A549 (cell line): ENCODE measurements at regions not wholly inside any gene's neighbourhood (a gene's known extent, or its start where the extent isn't known, plus 50 kb on each side); places are given as distances from the start of the nearest gene placed in this dataset.

Experiments
- CBX8 ChIP-seq: fragments of 200-600 bp; sonication (generic); IDR thresholded peaks from 2 replicates; pipeline ENCODE4 v1.6.1; 2016
- CEBPB ChIP-seq, 2 experiments: fragments of >200 bp in 1 of 2; sonication (Bioruptor Twin) in 1 of 2; formaldehyde crosslinking in 1 of 2; IDR thresholded peaks; 2 replicates each; pipeline ENCODE4 v1.6.1; 2012 to 2016
- CTCF ChIP-seq: fragments of >200 bp; sonication (Bioruptor Twin); formaldehyde crosslinking; IDR thresholded peaks from 3 replicates; pipeline ENCODE4 v1.5.1; 2016
- HMGXB4 ChIP-seq: fragments of 250-450 bp; sonication (Bioruptor Pico); IDR thresholded peaks from 2 replicates; pipeline ENCODE4 v1.5.0; 2021; ENCODE audit warnings: mild to moderate bottlenecking, moderate library complexity, borderline replicate concordance
- KDM1A ChIP-seq: fragments of 200-600 bp; sonication (generic); IDR thresholded peaks from 2 replicates; pipeline ENCODE4 v1.6.1; 2016; ENCODE audit warnings: low read depth, mild to moderate bottlenecking
- KDM5A ChIP-seq: fragments of 200-600 bp; sonication (generic); IDR thresholded peaks from 2 replicates; pipeline ENCODE4 v1.6.1; 2016; ENCODE audit warnings: antibody characterized with exemption, mild to moderate bottlenecking
- MAX ChIP-seq: IDR thresholded peaks from 2 replicates; pipeline ENCODE4 v1.6.1; 2012
- POLR2AphosphoS2 ChIP-seq: conservative IDR thresholded peaks from 2 replicates; pipeline ENCODE4 v1.6.1; 2012; ENCODE audit warnings: low read length, improper control_type of control experiment, inconsistent platforms
- RAD21 ChIP-seq, 2 experiments: fragments of >200 bp in 1 of 2; sonication (Bioruptor Twin) in 1 of 2; formaldehyde crosslinking in 1 of 2; IDR thresholded peaks in 1 of 2; conservative IDR thresholded peaks in 1 of 2; 2 replicates in 1 of 2; 3 replicates in 1 of 2; pipeline ENCODE4 v1.6.1; 2012 to 2018; ENCODE audit warnings: inconsistent platforms in 1 of 2
- RARB ChIP-seq: fragments of 250-450 bp; sonication (Bioruptor Pico); IDR thresholded peaks from 2 replicates; pipeline ENCODE4 v1.8.0; 2021; ENCODE audit warnings: mild to moderate bottlenecking, moderate library complexity
- SMC3 ChIP-seq: fragments of >200 bp; sonication (Bioruptor Twin); formaldehyde crosslinking; IDR thresholded peaks from 3 replicates; pipeline ENCODE4 v1.6.1; 2018; ENCODE audit warnings: inconsistent platforms
- TP53 ChIP-seq: fragments of 250-450 bp; sonication (Bioruptor Pico); IDR thresholded peaks from 2 replicates; pipeline ENCODE4 v1.5.0; 2021; ENCODE audit warnings: mild to moderate bottlenecking, moderate library complexity

- TF ChIP-seq RARB (CRISPR knock-in tag): no peak
- TF ChIP-seq HMGXB4 (CRISPR knock-in tag): no peak
- no peak for TF ChIP-seq MAX
- no peak for TF ChIP-seq SMC3
- no peak for TF ChIP-seq CTCF
- no peak for TF ChIP-seq RAD21 (conservative IDR thresholded peaks at IDR 0.05 in 1 of 2, IDR thresholded peaks at IDR 0.05 in 1 of 2)
- TF ChIP-seq POLR2AphosphoS2: no peak
- no peak for TF ChIP-seq TP53 (CRISPR knock-in tag)
- no peak for TF ChIP-seq CBX8
- TF ChIP-seq KDM5A: no peak
- no peak for TF ChIP-seq CEBPB (IDR thresholded peaks at IDR 0.05)
- TF ChIP-seq KDM1A: no peak
Measured at GRCh38 chr1:80922906-80923305, 877.8 kb upstream of the ADGRL2 start.
